ENCODE measurements at regions not wholly inside any gene's neighbourhood (a gene's known extent, or its start where the extent isn't known, plus 50 kb on each side); places are given as distances from the start of the nearest gene placed in this dataset.

GRCh38 chr3:74145277-74145676 is 469.2 kb downstream of the CNTN3 start:
- Mint-ChIP-seq H3K36me3 (no peaks in the 10 kb centered on the region), H3K4me1 (no peaks in the 10 kb centered on the region), H3K27me3 (ENCODE audit: low read depth in 3 of 3) (no peaks in the 10 kb centered on the region), H3K9me3 (peaks cover 0 to 3% (median 1%) of the 10 kb centered on the region in 7 donors), H3K4me3 (no peak overlapping the region), H3K27ac (no peak overlapping the region)
- Histone ChIP-seq H4K20me1 (ENCODE audit: insufficient read depth, low read length) (no peaks in the 10 kb centered on the region), H2AFZ (ENCODE audit: insufficient read depth, low read depth, low read length, poor library complexity, severe bottlenecking) (no peak overlapping the region), H3K4me1 (ENCODE audit: control insufficient read depth in 1 of 2, insufficient read depth in 2 of 2, low read length in 2 of 2) (no peaks in the 10 kb centered on the region), H3K9me3 (replicated peaks in 1 of 2; ENCODE audit: control insufficient read depth in 1 of 2, insufficient read depth in 1 of 2, low read length in 2 of 2) (peaks cover 0 to 7% of the 10 kb centered on the region in 2 donors), H3K36me3 (replicated peaks in 1 of 2; ENCODE audit: control insufficient read depth in 1 of 2, insufficient read depth in 2 of 2, low read length in 2 of 2) (no peaks in the 10 kb centered on the region), H3K9ac (ENCODE audit: insufficient read depth, low read length, poor library complexity, severe bottlenecking) (no peak overlapping the region), H3K79me2 (ENCODE audit: insufficient read depth, low read length) (no peaks in the 10 kb centered on the region), H3K4me3 (replicated peaks in 1 of 3; ENCODE audit: low read depth in 2 of 3, low read length in 3 of 3) (no peak overlapping the region), H3K27me3 (ENCODE audit: control insufficient read depth in 2 of 2, insufficient read depth in 2 of 2, low read length in 2 of 2) (no peaks in the 10 kb centered on the region), H3K27ac (ENCODE audit: low read depth in 1 of 2, low read length in 2 of 2) (no peak overlapping the region), H3K4me2 (replicated peaks; ENCODE audit: extremely low read depth, low read length, poor library complexity, severe bottlenecking) (no peak overlapping the region)
- intact Hi-C loops (cut with micrococcal nuclease), result no loop called here
- no peak for TF ChIP-seq CTCF (IDR thresholded peaks at IDR 0.05)
- DNase-seq, result no peak
- WGBS (ENCODE audit: insufficient coverage), result 88% methylated on average over 1 of the region's 1 CpG

DNA sequence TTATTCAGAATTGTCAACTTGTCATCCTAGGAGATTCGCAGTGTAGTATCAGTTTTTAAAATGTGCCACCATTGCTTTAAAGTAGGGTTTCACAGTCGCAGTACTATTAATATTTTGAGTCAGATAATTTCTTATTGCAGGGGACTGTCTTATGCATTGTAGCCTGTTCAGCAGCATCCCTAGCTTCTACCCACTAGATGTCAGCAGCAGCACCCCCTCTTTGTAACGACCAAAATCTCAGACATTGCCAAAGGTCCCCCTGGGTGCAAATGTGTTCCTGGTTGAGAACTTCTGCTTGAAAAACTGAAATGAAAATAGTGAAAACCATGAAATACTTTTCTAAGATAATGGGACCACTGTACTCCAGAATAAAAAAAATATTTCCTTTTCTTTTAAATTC is 474.8 kb downstream of the CNTN3 start:
- no peak for TF ChIP-seq CTCF (IDR thresholded peaks at IDR 0.05)
- H3K9me3 Mint-ChIP-seq, result peaks cover 0 to 18% (median 0%) of the 10 kb centered on the region in 7 donors
- Histone ChIP-seq H3K4me3 (replicated peaks in 1 of 3; ENCODE audit: low read depth in 2 of 3, low read length in 3 of 3) (no peak overlapping the region), H3K9ac (ENCODE audit: insufficient read depth, low read length, poor library complexity, severe bottlenecking) (no peak overlapping the region), H3K79me2 (ENCODE audit: insufficient read depth, low read length) (no peaks in the 10 kb centered on the region), H3K36me3 (replicated peaks in 1 of 2; ENCODE audit: control insufficient read depth in 1 of 2, insufficient read depth in 2 of 2, low read length in 2 of 2) (no peaks in the 10 kb centered on the region), H3K4me1 (ENCODE audit: control insufficient read depth in 1 of 2, insufficient read depth in 2 of 2, low read length in 2 of 2) (no peaks in the 10 kb centered on the region), H2AFZ (ENCODE audit: insufficient read depth, low read depth, low read length, poor library complexity, severe bottlenecking) (no peak overlapping the region), H3K27ac (ENCODE audit: low read depth in 1 of 2, low read length in 2 of 2) (no peak overlapping the region), H3K4me2 (replicated peaks; ENCODE audit: extremely low read depth, low read length, poor library complexity, severe bottlenecking) (no peak overlapping the region), H3K27me3 (ENCODE audit: control insufficient read depth in 2 of 2, insufficient read depth in 2 of 2, low read length in 2 of 2) (no peaks in the 10 kb centered on the region), H4K20me1 (ENCODE audit: insufficient read depth, low read length) (no peaks in the 10 kb centered on the region), H3K9me3 (replicated peaks in 1 of 2; ENCODE audit: control insufficient read depth in 1 of 2, insufficient read depth in 1 of 2, low read length in 2 of 2) (peaks cover 3 to 8% of the 10 kb centered on the region in 2 donors)
- intact Hi-C loops (cut with micrococcal nuclease), result no loop called here
- no CpG with 5 or more reads among the region's 3 CpGs for WGBS (ENCODE audit: insufficient coverage)
- no peak overlapping the region for H3K27ac Mint-ChIP-seq
- no peak for DNase-seq
- no peaks in the 10 kb centered on the region for H3K4me1 Mint-ChIP-seq
- no peak overlapping the region for H3K4me3 Mint-ChIP-seq
- H3K27me3 Mint-ChIP-seq (ENCODE audit: low read depth in 3 of 3), result no peaks in the 10 kb centered on the region
- no peaks in the 10 kb centered on the region for H3K36me3 Mint-ChIP-seq

Measured in CD14-positive monocyte (primary cell).